ENCODE measurements at regions not wholly inside any gene's neighbourhood (a gene's known extent, or its start where the extent isn't known, plus 50 kb on each side); places are given as distances from the start of the nearest gene placed in this dataset.

DNA sequence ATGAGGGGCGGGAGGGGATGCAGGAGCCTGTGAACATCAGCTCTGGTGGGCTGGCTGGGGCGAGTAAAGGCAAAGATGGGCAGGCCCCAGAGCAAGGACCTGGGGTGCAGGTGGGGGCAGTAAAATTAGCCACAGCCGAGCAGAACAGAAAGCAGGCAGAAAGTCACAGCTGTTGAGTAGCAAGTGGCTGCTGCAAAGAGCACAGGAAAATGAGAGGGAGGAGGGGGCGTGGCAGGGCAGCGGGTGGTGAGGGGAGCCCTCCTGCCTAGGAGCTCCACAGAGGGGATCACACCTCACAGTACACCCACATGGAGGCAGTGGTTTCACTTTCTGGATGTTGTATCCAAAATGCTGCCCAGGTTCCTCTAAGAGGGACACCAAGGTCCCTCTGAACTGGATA lies 79.6 kb downstream of the LBH start:
- TF ChIP-seq, protein P1, sequence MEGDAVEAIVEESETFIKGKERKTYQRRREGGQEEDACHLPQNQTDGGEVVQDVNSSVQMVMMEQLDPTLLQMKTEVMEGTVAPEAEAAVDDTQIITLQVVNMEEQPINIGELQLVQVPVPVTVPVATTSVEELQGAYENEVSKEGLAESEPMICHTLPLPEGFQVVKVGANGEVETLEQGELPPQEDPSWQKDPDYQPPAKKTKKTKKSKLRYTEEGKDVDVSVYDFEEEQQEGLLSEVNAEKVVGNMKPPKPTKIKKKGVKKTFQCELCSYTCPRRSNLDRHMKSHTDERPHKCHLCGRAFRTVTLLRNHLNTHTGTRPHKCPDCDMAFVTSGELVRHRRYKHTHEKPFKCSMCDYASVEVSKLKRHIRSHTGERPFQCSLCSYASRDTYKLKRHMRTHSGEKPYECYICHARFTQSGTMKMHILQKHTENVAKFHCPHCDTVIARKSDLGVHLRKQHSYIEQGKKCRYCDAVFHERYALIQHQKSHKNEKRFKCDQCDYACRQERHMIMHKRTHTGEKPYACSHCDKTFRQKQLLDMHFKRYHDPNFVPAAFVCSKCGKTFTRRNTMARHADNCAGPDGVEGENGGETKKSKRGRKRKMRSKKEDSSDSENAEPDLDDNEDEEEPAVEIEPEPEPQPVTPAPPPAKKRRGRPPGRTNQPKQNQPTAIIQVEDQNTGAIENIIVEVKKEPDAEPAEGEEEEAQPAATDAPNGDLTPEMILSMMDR (optimal IDR thresholded peaks at IDR 0.05 in 1 of 3, IDR thresholded peaks at IDR 0.05 in 1 of 3, conservative IDR thresholded peaks at IDR 0.05 in 1 of 3; ENCODE audit: extremely low read depth in 1 of 3, insufficient read depth in 2 of 3, low read length in 3 of 3), result no peak
- no peak for TF ChIP-seq EZH2 (IDR thresholded peaks at IDR 0.05; ENCODE audit: low read length)

All from keratinocyte (primary cell).